ENCODE measurements at regions not wholly inside any gene's neighbourhood (a gene's known extent, or its start where the extent isn't known, plus 50 kb on each side); places are given as distances from the start of the nearest gene placed in this dataset.

- TF ChIP-seq CTCF (IDR thresholded peaks at IDR 0.05) (no peak), POLR2AphosphoS5 (IDR thresholded peaks at IDR 0.05) (no peak)
Measured at GRCh38 chr5:21574438-21574837, 1278.7 kb downstream of the CDH12 start.

All from transverse colon (tissue), 4 donors.